SH-SY5Y (cell line): ENCODE measurements at regions not wholly inside any gene's neighbourhood (a gene's known extent, or its start where the extent isn't known, plus 50 kb on each side); places are given as distances from the start of the nearest gene placed in this dataset.

ENCODE experiments used
- GATA2 ChIP-seq: IDR thresholded peaks from 2 replicates; pipeline ENCODE4 v1.6.1; 2011; ENCODE audit warnings: mild to moderate bottlenecking, low read depth, low read length
- GATA3 ChIP-seq: IDR thresholded peaks from 2 replicates; pipeline ENCODE4 v1.6.1; 2011; ENCODE audit warnings: low read depth, mild to moderate bottlenecking, low read length, moderate library complexity

DNA sequence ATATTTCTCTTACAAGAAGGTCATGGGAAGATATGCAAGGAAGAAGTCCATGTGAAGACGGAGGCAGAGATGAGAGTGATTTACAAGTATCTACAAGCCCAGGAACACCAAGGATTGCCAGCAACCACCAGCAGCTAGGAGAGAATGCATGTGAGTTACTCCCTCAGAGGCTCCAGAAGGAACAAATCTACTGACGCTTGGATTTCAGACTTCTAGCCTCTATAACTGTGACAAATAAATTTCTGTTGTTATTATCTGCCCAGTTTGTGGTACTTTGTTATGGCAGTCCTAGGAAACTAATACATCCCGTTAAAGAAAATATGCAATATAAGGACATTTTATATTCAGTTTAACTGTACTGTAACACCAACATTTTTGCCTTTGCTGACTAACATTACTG, 283.9 kb downstream of the BCHE start:
- no peak for TF ChIP-seq GATA2
- TF ChIP-seq GATA3: no peak

DNA sequence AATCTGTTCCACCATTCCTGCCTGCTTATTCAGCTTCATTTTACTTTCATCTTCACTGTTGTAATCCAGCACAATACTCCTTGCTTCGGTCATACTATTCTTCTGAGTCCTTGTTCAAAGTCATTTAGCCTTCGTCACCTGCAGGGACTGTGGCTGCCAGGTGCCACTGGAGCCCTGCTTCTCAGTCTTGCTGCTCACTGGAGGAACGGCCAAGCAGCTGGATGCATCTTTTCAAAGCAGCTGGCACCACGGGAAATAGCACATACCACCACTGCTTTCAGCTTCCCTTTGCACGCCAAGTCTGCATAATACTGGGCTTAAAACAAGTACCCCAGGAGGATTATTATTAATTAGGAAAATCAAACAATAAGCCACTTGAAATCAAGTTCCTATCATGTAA, 287.6 kb downstream of the BCHE start:
- TF ChIP-seq GATA3: no peak
- TF ChIP-seq GATA2: no peak

DNA sequence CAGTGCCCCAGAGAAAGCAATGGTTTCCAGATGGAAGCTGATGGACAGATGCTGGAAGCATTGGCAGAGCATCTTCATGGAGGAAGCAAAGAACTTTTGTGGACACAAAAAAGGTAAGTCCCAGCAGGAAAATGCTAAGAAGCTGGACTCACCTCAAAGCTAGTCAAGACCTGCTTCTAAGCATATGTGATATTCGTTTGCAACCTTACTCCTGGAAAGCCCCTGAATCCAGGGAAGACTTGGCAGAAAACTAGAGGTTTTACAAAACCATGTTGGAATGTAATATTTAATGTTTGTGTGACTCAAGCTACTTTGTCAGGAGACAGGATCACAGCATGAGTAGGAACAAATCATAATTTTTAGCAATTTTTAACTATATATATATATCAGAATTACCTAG, 288.2 kb downstream of the BCHE start:
- TF ChIP-seq GATA2 (no peak), GATA3 (no peak)

DNA sequence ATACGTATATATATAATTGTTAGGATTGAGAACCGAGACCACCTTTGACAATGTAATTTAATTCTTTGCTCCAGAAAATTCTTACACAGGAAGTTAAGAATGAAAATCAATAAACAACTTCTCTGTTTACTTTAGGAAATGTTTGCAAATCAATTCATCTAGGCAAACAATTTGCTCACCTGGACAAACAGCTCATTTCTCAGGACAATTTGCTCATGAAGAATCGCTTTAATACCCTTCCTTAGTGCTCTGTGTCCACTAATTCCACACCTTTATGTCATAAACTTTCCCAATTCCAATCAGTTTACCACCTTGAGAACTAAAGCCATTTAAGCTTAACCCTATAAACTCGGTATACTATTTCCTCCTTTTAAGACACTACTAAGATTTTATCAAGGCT, 292.2 kb downstream of the BCHE start:
- TF ChIP-seq GATA3: no peak
- TF ChIP-seq GATA2: no peak

DNA sequence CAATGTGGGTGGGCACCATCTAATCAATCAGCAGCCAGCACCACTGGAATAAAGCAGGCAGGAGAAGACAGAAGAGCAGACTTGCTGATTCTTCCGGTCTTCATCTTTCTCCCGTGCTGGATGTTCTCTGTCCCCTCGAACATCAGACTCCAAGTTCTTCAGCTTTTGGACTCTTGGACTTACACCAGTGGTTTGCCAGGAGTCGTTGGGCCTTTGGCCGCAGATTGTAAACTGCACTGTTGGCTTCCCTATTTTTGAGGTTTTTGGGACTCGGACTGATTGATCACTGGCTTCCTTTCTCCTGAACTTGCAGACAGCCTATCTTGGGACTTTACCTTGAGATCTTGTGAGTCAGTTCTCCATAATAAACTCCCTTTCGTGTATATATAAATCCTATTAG, 292.8 kb downstream of the BCHE start:
- no peak for TF ChIP-seq GATA3
- no peak for TF ChIP-seq GATA2

DNA sequence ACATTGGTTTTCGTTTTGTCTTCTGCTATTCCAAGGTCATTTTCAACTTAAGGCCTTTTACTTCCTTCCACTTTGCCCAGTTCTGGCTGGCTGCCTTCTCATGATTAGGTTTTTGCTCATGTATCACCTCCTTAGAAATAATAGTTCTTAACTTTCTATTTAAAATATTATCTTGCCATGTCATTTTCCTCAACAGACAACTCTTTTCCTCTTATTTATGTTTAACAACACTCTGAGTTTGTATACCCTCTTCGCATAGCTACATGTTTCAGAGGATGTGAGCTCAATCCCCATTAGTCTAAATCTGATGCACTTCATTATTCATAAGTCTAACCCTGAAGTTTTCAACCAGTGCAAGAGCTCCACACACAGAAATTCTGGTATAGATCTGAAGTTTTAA, 299.1 kb downstream of the BCHE start:
- no peak for TF ChIP-seq GATA2
- no peak for TF ChIP-seq GATA3

DNA sequence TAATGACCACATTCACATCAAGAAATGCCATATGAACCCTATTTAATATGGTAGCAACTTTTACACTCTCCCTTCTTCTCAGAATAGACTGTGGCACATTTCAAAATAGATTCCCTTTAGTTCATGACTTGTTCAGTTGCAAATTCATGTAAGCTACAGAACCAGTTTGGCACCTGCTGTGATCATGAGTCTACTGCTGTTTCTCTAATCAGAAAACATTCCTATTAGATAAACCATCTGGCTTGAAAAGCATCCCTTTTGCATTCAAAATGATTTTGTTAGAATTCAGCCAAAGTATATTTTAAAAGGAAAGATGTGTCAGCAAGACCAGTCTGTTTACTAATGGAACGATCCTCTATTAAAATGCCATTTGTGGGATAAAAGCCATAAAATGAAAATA, 304.4 kb downstream of the BCHE start:
- TF ChIP-seq GATA2: no peak
- TF ChIP-seq GATA3: no peak

DNA sequence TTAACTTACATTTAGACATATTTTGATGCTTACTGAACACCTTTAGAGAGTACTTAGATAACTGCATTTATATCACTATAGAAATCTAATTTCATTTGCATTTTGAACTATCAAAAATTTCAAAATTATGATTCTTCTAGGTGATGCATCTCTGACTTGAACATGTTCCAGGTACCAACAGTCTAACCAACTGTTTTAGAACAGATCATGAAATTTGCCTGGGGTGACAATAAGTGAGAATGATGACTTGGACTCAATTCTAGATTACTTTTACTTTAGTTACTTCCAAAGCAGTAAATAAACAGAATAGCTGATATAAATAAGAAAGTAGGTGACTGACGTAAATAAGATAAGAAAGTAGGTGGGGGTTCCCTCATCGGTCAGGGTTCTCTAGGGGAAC, 307.8 kb downstream of the BCHE start:
- TF ChIP-seq GATA2: no peak
- TF ChIP-seq GATA3: no peak

DNA sequence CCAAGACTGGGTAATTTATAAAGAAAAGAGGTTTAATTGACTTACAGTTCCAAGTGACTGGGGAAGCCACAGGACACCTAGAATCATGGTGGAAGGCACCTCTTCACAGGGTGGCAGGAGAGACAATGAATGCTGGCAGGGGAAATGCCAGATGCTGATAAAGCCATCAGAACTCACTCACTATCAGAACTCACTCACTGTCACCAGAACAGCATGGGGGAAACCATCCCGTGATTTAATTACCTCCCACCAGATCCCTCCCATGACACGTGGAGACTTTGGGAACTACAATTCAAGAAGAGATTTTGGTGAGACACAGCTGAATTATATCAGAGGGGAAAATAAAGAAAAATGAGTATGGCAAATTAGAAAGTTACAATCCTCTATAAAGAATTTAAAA, 310.9 kb downstream of the BCHE start:
- no peak for TF ChIP-seq GATA2
- no peak for TF ChIP-seq GATA3

DNA sequence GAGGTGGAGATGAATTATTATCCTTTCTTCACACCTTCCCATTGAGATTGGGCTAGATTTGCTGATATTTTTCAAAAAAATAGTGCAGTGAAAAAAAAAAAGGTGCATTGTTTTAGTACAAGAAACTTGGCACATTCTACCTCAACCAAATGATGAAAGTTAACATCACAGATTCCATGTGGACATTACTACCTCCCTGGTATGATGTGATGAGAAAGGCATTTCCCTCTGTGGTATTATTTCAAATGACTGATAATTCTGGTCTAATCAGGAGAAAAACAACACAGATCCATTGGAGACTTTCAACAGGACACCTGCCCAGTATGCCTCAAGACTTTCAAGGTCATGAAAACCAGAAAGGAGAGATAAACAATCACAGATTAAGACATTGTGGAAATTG, 313.4 kb downstream of the BCHE start:
- TF ChIP-seq GATA2: no peak
- TF ChIP-seq GATA3: no peak

DNA sequence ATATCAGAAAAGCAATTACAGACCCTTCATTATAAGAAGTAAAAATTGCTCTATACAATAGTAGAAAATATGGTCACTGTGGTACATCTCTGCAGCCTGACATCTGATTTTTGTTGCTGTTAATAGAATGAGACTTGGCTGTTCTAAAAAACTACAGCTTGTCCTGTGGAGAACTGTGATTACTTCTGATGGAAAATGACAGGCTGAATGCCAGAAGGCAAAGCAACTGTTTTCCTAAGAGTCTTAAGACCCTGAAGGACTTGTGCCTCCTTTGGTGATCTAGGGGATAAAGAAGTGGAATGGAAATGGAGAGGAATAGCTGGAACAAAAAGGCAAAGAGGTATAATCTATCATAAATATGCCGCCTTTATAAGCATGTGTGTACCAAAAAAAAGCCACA, 314.8 kb downstream of the BCHE start:
- no peak for TF ChIP-seq GATA3
- no peak for TF ChIP-seq GATA2

DNA sequence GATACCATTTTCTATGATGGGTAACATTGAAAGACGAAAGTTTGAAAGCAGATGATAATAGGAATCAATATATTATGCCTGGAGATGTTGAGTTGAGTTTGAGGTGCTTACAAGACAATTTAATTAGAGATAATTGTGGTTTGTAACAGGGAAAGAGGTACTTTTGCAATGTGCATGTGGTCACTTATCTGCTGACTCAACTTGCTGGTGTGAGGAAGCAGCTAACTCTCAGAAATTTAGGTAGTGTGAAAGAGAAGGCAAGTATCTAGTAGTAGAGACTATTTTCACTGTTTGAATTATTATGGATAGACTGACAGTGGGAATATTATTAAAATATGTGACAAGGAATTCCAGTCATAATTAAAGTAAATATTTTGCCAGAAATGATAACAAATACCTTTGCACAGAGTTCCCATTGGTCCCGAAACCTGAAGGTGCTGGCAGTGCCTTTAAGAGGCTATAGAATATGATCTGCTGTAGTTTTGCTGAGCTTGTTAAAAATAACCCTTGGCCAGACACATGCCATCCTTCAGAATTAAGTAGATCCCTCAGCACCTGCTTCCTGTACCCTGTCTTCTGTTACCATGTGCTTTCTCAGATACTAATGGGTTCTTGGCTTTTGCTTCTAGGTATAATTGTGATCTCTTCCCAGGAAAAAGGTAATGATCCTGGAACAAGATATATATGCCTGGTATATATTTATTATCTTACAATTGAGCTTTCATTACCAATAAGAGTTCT, 315.9 kb downstream of the BCHE start:
- TF ChIP-seq GATA3 (no peak), GATA2 (no peak)

DNA sequence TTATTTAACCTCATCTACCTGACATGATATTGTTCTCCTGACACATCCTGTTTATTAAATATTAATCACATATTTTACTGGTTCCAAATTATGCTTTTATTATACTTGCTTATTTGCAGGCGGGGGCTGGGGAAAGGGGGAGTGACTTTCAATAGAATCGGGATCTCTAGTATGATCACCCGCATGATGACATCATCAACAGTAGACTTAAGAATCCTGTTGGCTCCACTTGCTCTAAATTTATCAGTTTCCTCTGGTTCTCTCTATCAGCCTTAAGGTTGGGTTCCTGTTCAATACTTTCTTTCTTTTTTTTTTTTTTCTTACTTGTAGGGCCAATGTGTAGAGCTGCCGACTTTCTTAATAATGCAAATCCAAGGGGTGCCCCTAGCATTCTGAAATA, 317.5 kb downstream of the BCHE start:
- TF ChIP-seq GATA2: no peak
- TF ChIP-seq GATA3: no peak

DNA sequence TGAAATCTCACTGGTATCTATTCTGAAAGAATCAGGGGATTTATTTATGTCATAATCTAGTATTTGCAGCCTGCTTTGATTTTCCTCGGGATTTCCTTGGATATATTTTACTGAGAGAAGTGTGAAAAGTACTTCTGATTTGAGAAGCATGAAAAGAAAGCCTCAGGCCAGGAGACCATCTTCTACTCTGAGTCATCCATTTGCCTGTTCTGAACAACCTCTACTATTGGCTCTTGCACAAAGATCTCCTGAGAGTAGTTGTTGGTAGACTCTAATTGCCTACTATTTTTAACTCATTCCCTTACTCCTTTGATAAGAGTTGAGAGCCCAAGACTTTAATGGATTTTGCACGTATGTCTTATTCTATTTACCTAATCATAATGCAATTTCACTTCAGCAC, 318.9 kb downstream of the BCHE start:
- TF ChIP-seq GATA2: no peak
- TF ChIP-seq GATA3: no peak

DNA sequence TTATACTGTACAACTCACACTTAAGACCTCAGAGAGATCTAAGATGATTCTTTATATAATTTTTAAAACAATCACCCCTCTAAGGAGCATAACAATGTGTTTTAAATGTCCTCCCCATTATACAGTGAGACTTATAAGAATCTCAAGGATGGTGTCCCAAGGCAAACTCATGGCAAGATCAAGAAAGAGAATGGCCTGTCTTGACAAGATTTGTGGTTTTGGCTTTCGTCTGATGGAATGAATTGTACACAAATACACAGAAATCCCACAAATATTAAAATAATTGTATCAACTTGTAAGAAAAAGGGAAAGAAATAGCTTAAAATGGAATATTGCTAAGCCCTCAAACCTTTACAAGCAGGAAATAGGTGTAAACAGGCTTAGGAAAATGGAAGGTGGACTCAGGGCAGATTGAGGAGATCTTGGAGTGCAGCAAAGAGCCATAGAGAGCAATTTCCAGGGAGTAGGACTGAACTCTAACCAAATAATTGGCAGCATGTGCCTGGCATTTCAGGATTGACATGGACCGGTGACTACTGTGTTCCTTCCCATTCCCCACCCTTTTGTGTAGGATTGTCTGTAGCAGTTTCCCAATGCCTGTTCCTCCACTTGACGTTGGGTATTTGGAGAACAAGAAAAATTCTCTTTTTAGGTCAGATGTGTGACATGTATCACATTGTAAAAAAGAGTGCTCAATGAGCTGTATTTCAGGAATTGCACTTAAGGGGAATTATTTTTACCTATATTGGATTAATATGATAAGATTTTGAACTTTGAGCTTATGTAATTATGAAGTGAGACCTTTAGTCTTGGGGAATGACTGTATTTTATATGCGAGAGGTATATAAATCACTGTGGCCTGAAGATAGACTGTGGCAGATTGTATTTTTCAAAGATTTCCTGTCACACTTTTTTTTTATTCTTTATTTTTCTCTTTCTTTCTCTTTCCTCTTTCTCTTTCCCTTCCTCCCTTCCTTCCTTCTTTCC, 317.8 kb upstream of the SLITRK3 start:
- TF ChIP-seq GATA3 (no peak), GATA2 (no peak)
